Activated T-cell treated with anti-CD3 and anti-CD28 coated beads, Interleukin-2, amount 50 U/mL, for 24 hours (primary cell): ENCODE measurements at regions not wholly inside any gene's neighbourhood (a gene's known extent, or its start where the extent isn't known, plus 50 kb on each side); places are given as distances from the start of the nearest gene placed in this dataset.
"Not testable (repeated sequence)": the region's sequence is repeated elsewhere in the genome, so short reads cannot be mapped to it uniquely, and the experiment has no call there.

Experiments
- DNase-seq: peaks from one replicate; pipeline ENCODE4 v3.0.0-alpha.2; 2020
- H3K27ac Mint-ChIP-seq: 2 replicates; pipeline ENCODE4 v1.8.0; 2020; ENCODE audit warnings: mild to moderate bottlenecking, mixed read lengths
- H3K27me3 Mint-ChIP-seq: 2 replicates; pipeline ENCODE4 v1.8.0; 2020; ENCODE audit warnings: mixed read lengths
- H3K36me3 Mint-ChIP-seq: 2 replicates; pipeline ENCODE4 v1.8.0; 2020; ENCODE audit warnings: low read depth, mixed read lengths
- H3K4me1 Mint-ChIP-seq: 2 replicates; pipeline ENCODE4 v1.8.0; 2020; ENCODE audit warnings: low read depth, mixed read lengths
- H3K4me3 Mint-ChIP-seq: 2 replicates; pipeline ENCODE4 v1.8.0; 2020; ENCODE audit warnings: mild to moderate bottlenecking, moderate library complexity, mixed read lengths
- H3K9me3 Mint-ChIP-seq: 2 replicates; pipeline ENCODE4 v1.8.0; 2020; ENCODE audit warnings: mixed read lengths

DNA sequence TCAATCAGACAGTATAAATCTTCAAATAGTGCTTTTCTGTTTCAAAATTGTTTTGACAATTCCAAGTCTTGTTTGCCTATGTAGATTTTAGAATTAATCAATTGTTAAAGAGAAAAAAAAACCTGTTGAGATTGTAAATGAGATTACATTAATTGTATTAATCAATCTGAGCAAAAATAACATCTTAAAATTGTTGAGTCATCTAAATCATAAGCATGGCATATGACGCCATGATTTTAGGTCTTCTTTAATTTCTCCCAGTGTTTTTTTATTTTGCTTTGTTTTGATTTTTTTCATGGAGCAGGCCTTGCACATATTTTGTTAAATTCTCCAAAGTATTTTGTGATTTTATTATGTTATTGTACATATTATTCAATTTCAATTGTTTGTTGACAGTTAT lies 988.0 kb upstream of the SEMA6A start:
- Mint-ChIP-seq H3K4me1 (no peaks in the 10 kb centered on the region), H3K27ac (no peak overlapping the region), H3K4me3 (no peak overlapping the region), H3K27me3 (no peaks in the 10 kb centered on the region), H3K9me3 (no peaks in the 10 kb centered on the region), H3K36me3 (no peaks in the 10 kb centered on the region)
- no peak for DNase-seq

GRCh38 chr5:117561531-117561930 lies 986.9 kb upstream of the SEMA6A start:
- Mint-ChIP-seq H3K27ac (no peak overlapping the region), H3K27me3 (no peaks in the 10 kb centered on the region), H3K4me3 (no peak overlapping the region), H3K4me1 (no peaks in the 10 kb centered on the region), H3K9me3 (no peaks in the 10 kb centered on the region), H3K36me3 (no peaks in the 10 kb centered on the region)
- DNase-seq = no peak

DNA sequence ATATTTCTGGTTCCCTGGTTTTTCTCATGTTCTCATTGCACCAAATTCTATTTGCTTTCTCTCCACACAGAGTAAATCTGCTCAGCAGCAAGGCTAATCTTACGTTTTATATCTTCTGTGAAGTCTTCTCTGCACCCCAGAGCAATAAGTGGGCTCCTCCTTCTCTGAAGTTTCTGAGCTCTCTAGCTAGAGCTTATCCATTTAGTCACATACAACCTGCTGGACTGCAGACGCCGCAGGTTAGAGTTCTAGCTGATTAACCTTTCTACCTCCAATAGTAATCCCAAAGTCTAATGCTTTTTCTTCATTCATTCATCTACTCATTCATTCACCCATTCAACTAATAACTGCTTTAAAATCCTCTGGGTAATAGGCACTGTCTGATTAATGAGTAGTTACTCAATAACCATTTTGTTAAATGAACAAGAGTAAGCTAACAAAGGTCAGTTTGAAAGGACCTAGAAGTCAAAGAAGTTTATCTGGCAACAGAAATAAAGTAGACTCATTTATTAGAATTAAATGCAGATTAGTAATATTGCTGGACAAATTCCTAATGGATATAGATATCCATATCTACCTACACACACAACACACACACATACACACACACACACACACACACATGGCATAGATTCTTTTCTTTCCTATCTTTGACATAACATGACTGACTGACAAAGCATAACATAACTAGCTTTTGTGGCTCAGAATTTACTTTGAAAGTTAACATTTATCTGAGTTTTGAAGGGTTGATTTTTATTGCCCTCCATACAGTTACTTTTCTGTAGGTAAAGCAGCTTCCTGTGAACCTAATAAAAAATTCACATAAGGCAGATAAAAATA lies 984.6 kb upstream of the SEMA6A start:
- Mint-ChIP-seq H3K27ac (no peak overlapping the region), H3K36me3 (no peaks in the 10 kb centered on the region), H3K4me3 (no peak overlapping the region), H3K27me3 (no peaks in the 10 kb centered on the region), H3K4me1 (no peaks in the 10 kb centered on the region), H3K9me3 (no peaks in the 10 kb centered on the region)
- no peak for DNase-seq

- no peaks in the 10 kb centered on the region for H3K36me3 Mint-ChIP-seq
- no peak overlapping the region for H3K4me3 Mint-ChIP-seq
- H3K4me1 Mint-ChIP-seq = no peaks in the 10 kb centered on the region
- no peak overlapping the region for H3K27ac Mint-ChIP-seq
- no peaks in the 10 kb centered on the region for H3K9me3 Mint-ChIP-seq
- no peak for DNase-seq
- no peaks in the 10 kb centered on the region for H3K27me3 Mint-ChIP-seq
These were observed 976.6 kb upstream of the SEMA6A start for GRCh38 chr5:117551236-117551635.

- Mint-ChIP-seq H3K27me3 (no peaks in the 10 kb centered on the region), H3K36me3 (no peaks in the 10 kb centered on the region), H3K9me3 (peaks cover 2% of the 10 kb centered on the region), H3K27ac (no peak overlapping the region), H3K4me3 (no peak overlapping the region), H3K4me1 (no peaks in the 10 kb centered on the region)
- DNase-seq = no peak
These were observed 972.6 kb upstream of the SEMA6A start for GRCh38 chr5:117547192-117547591.

GRCh38 chr5:117539692-117540091 lies 965.1 kb upstream of the SEMA6A start:
- no peaks in the 10 kb centered on the region for H3K27me3 Mint-ChIP-seq
- H3K36me3 Mint-ChIP-seq = no peaks in the 10 kb centered on the region
- H3K9me3 Mint-ChIP-seq = peaks cover 5% of the 10 kb centered on the region

DNA sequence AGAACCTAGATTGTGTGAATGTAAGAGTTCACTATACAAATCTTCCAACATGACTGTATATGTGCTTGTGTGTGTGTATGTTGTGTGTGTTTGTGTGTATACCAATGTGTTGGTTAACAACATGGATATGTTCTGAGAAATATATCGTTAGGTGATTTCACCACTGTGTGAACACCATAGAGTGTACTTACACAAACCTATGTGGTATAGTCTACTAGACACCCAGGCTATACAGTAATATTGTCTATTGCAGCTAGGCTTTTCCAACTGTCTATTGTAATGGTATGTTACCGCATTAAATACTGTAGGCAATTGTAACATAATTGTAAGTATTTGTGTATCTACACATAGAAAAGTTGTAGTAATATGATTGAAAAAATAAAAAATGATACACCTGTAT lies 959.2 kb upstream of the SEMA6A start:
- no peak for DNase-seq
- Mint-ChIP-seq H3K36me3 (no peaks in the 10 kb centered on the region), H3K9me3 (no peaks in the 10 kb centered on the region), H3K27me3 (no peaks in the 10 kb centered on the region), H3K4me3 (no peak overlapping the region), H3K4me1 (no peaks in the 10 kb centered on the region), H3K27ac (no peak overlapping the region)

More at GRCh38 chr5:117539692-117540091, 965.1 kb upstream of the SEMA6A start:
- Mint-ChIP-seq H3K27ac (no peak overlapping the region), H3K4me3 (no peak overlapping the region), H3K4me1 (no peaks in the 10 kb centered on the region)
- no peak for DNase-seq

DNA sequence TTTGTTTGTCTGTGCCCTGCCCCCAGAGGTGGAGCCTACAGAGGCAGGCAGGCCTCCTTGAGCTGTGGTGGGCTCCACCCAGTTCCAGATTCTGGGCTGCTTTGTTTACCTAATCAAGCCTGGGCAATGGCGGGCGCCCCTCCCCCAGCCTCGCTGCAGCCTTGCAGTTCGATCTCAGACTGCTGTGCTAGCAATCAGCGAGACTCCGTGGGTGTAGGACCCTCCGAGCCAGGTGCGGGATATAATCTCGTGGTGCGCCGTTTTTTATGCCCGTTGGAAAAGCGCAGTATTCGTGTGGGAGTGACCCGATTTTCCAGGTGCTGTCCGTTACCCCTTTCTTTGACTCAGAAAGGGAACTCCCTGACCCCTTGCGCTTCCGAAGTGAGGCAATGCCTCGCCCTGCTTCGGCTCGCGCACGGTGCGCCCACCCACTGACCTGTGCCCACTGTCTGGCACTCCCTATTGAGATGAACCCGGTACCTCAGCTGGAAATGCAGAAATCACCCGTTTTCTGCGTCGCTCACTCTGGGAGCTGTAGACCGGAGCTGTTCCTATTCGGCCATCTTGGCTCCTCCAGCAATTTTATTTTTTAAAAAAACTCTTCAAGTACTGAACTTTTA lies 958.5 kb upstream of the SEMA6A start:
- H3K4me3 Mint-ChIP-seq, H3K9me3 Mint-ChIP-seq, H3K4me1 Mint-ChIP-seq, H3K36me3 Mint-ChIP-seq, H3K27ac Mint-ChIP-seq, H3K27me3 Mint-ChIP-seq, DNase-seq: not testable (repeated sequence)

GRCh38 chr5:117519957-117520500 lies 945.4 kb upstream of the SEMA6A start:
- no peaks in the 10 kb centered on the region for H3K4me1 Mint-ChIP-seq

DNA sequence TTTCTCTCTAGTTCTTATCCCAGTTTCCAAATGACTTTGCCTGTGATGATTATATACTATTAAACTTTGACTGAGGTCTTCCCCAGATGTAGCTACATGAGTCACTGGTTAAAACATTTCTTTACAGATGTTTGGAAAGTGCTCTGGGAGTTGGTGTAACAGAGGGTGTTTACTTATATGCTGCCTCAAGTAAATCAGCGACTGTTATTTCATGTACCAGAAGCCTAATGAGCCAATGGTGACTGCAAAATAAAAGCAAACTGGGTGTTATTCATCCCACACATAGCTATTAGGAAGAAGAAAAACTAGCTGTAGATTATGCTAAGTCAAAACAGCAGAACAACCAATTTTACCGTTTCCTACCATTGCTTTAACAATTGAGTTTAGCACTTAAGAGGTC lies 929.7 kb upstream of the SEMA6A start:
- Mint-ChIP-seq H3K27me3 (no peaks in the 10 kb centered on the region), H3K36me3 (no peaks in the 10 kb centered on the region)

More at GRCh38 chr5:117519957-117520500, 945.4 kb upstream of the SEMA6A start:
- no peak overlapping the region for H3K4me3 Mint-ChIP-seq
- H3K27ac Mint-ChIP-seq = no peak overlapping the region
- no peak for DNase-seq
- no peaks in the 10 kb centered on the region for H3K36me3 Mint-ChIP-seq
- no peaks in the 10 kb centered on the region for H3K27me3 Mint-ChIP-seq
- peaks cover 16% of the 10 kb centered on the region for H3K9me3 Mint-ChIP-seq

DNA sequence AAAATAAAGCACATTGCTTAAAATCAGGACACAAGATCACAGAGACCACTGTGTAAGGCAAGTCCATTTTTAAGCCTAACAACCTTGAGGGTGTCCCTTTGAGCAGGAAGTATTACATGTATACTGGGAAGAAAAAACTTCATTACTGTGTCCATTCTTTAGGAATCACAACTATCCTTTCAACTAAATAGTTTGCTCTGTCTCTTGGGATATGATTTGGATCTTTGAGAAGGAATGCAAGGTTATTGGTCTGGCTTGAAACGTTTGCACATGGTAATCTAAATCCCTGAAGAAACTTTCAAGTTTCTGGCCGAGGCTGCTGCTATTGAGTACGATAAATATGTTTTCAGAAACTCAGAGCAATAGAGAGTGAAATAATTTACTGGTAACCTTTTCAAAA lies 923.0 kb upstream of the SEMA6A start:
- H3K27me3 Mint-ChIP-seq = no peaks in the 10 kb centered on the region
- H3K27ac Mint-ChIP-seq = no peak overlapping the region
- H3K9me3 Mint-ChIP-seq = peaks cover 14% of the 10 kb centered on the region
- H3K4me1 Mint-ChIP-seq = no peaks in the 10 kb centered on the region
- no peak overlapping the region for H3K4me3 Mint-ChIP-seq
- DNase-seq = no peak
- no peaks in the 10 kb centered on the region for H3K36me3 Mint-ChIP-seq

More for the DNA sequence above, 929.7 kb upstream of the SEMA6A start:
- Mint-ChIP-seq H3K4me3 (no peak overlapping the region), H3K9me3 (peaks cover 8% of the 10 kb centered on the region), H3K4me1 (no peaks in the 10 kb centered on the region), H3K27ac (no peak overlapping the region)
- DNase-seq = no peak

DNA sequence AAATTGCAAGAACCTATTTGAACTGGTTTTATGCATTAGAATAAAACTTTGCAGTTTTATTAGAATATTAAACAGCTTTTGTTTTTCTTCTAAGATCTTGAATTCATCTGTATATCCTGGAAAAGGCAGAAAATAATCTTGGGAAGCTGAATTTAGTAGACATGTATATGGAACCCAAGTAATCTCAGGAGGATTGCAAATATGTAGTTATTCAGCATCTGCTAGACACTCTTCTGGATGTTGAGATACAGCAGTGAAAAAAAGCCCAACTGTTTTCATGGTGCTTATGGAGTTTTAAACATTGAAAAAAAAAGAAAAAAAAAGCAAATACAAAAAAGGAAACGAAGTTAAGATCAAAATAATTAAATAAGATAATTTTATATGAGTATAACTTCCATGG lies 922.2 kb upstream of the SEMA6A start:
- H3K36me3 Mint-ChIP-seq = no peaks in the 10 kb centered on the region
- H3K9me3 Mint-ChIP-seq = peaks cover 13% of the 10 kb centered on the region
- H3K27ac Mint-ChIP-seq = no peak overlapping the region
- no peak for DNase-seq
- H3K4me1 Mint-ChIP-seq = no peaks in the 10 kb centered on the region
- H3K4me3 Mint-ChIP-seq = no peak overlapping the region
- H3K27me3 Mint-ChIP-seq = no peaks in the 10 kb centered on the region

DNA sequence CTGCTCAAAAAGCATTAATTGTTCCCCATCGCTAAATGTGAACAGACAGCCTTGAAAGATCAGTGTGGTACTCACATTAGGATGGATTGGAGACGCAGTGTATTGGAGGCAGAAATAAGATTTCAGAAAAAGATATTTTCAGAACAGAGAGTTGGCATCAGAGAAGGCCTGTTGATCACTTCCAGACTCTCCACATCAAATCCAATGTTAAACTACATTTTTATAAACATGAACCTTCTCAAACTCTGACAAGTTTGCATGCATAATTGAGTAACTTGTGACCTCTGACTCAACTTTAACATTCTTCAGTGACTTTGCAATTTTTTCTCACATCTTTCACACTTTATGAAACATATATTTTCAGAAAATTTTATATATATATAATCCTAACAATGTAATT lies 919.6 kb upstream of the SEMA6A start:
- Mint-ChIP-seq H3K9me3 (peaks cover 7% of the 10 kb centered on the region), H3K27me3 (no peaks in the 10 kb centered on the region), H3K36me3 (no peaks in the 10 kb centered on the region), H3K4me1 (no peaks in the 10 kb centered on the region), H3K4me3 (no peak overlapping the region), H3K27ac (no peak overlapping the region)
- DNase-seq = no peak

GRCh38 chr5:117488976-117489500 lies 914.4 kb upstream of the SEMA6A start:
- DNase-seq = no peak
- H3K27me3 Mint-ChIP-seq = no peaks in the 10 kb centered on the region
- peaks cover 5% of the 10 kb centered on the region for H3K9me3 Mint-ChIP-seq
- no peaks in the 10 kb centered on the region for H3K36me3 Mint-ChIP-seq
- no peak overlapping the region for H3K4me3 Mint-ChIP-seq
- H3K4me1 Mint-ChIP-seq = no peaks in the 10 kb centered on the region
- no peak overlapping the region for H3K27ac Mint-ChIP-seq

DNA sequence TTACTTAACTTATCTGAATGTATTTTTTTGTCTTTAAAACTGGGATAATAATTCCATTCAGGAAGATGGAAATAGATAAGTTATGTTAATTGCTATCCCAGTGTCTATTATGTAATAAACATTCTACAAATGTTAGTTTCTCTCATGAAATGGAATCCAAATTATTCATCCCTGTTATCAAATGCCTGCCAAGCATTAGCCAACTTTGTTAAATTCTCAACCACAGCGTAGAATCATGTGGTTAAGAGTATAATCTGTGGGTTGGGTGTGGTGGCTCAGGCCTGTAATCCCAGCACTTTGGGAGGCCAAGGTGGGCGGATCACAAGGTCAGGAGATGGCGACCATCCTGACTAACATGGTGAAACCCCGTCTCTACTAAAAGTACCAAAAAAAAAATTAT lies 912.9 kb upstream of the SEMA6A start:
- peaks cover under 1% of the 10 kb centered on the region for H3K9me3 Mint-ChIP-seq
- DNase-seq = no peak
- no peak overlapping the region for H3K4me3 Mint-ChIP-seq
- no peaks in the 10 kb centered on the region for H3K36me3 Mint-ChIP-seq
- H3K4me1 Mint-ChIP-seq = no peaks in the 10 kb centered on the region
- no peaks in the 10 kb centered on the region for H3K27me3 Mint-ChIP-seq
- no peak overlapping the region for H3K27ac Mint-ChIP-seq
